ENCODE measurements at regions not wholly inside any gene's neighbourhood (a gene's known extent, or its start where the extent isn't known, plus 50 kb on each side); places are given as distances from the start of the nearest gene placed in this dataset.

DNA sequence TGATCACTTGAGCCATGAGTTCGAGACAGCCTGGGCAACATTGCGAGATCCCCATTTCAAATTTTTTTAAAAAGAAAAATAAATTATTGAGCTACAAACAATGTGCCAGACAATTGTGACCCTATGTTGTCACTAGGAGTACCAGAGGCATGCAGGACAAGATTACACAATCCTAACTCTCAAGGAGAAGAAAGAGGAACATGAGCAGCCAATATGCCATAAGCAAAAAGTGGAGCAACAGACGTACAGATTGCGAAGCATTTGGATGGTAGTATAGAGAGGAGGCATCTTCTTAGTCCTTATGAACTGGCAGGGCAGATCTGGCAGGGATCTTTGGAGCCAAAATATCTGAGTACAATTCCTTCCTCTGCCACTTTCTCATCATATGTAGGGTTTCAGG lies 156.4 kb downstream of the OR2B2 start:
- POLR2A ChIA-PET: no interaction called here
- BruUV-seq (replicated peaks): no TSS peak

More for the DNA sequence above, 156.4 kb downstream of the OR2B2 start:
- no peak for TF ChIP-seq EZH2 (IDR thresholded peaks at IDR 0.05; ENCODE audit: borderline replicate concordance, low read depth, low read length, severe bottlenecking)
- TF ChIP-seq, protein P1, sequence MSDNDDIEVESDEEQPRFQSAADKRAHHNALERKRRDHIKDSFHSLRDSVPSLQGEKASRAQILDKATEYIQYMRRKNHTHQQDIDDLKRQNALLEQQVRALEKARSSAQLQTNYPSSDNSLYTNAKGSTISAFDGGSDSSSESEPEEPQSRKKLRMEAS (IDR thresholded peaks at IDR 0.05; ENCODE audit: insufficient read depth, insufficient read length): no peak
- TF ChIP-seq POLR2AphosphoS5 (IDR thresholded peaks at IDR 0.05; ENCODE audit: insufficient read depth, low read depth, low read length): no peak
- TF ChIP-seq POLR2A (IDR thresholded peaks at IDR 0.05; ENCODE audit: low read depth, low read length): no peak
- no peak for TF ChIP-seq JUN (IDR thresholded peaks at IDR 0.05; ENCODE audit: borderline replicate concordance, insufficient read depth, insufficient read length, low read depth)
- TF ChIP-seq GATA2 (IDR thresholded peaks at IDR 0.05; ENCODE audit: insufficient read depth, insufficient read length, low read depth, low read length): no peak
- no peak for TF ChIP-seq FOS (IDR thresholded peaks at IDR 0.05; ENCODE audit: borderline replicate concordance, insufficient read depth, low read length)
- TF ChIP-seq MYC (IDR thresholded peaks at IDR 0.05; ENCODE audit: low read depth, low read length): no peak
- TF ChIP-seq, protein P2, sequence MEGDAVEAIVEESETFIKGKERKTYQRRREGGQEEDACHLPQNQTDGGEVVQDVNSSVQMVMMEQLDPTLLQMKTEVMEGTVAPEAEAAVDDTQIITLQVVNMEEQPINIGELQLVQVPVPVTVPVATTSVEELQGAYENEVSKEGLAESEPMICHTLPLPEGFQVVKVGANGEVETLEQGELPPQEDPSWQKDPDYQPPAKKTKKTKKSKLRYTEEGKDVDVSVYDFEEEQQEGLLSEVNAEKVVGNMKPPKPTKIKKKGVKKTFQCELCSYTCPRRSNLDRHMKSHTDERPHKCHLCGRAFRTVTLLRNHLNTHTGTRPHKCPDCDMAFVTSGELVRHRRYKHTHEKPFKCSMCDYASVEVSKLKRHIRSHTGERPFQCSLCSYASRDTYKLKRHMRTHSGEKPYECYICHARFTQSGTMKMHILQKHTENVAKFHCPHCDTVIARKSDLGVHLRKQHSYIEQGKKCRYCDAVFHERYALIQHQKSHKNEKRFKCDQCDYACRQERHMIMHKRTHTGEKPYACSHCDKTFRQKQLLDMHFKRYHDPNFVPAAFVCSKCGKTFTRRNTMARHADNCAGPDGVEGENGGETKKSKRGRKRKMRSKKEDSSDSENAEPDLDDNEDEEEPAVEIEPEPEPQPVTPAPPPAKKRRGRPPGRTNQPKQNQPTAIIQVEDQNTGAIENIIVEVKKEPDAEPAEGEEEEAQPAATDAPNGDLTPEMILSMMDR (IDR thresholded peaks at IDR 0.05; ENCODE audit: extremely low read depth in 1 of 2, insufficient read depth in 1 of 2, low read depth in 1 of 2, low read length in 2 of 2): no peak
- intact Hi-C loops (cut with micrococcal nuclease): loop anchor here (10.0 kb wide), 1 partner anchor 461 kb away; no protein-coding TSS in a partner anchor
- H3K9me1 ChIP-seq (replicated peaks; ENCODE audit: control insufficient read depth, extremely low read depth, insufficient read depth, low read length): no peaks in the 10 kb centered on the region
- peaks cover 43 to 45% of the 10 kb centered on the region in 2 experiments for H3K27me3 ChIP-seq (ENCODE audit: control insufficient read depth in 2 of 2, insufficient read depth in 2 of 2, low read length in 2 of 2)
- no peaks in the 10 kb centered on the region for H3K36me3 ChIP-seq (ENCODE audit: control insufficient read depth in 2 of 2, extremely low read depth in 1 of 2, insufficient read depth in 2 of 2, low read length in 2 of 2)
- no peaks in the 10 kb centered on the region for H3K9me3 ChIP-seq (replicated peaks; ENCODE audit: control insufficient read depth, insufficient read depth, low read length)
- no peak overlapping the region for H2AFZ ChIP-seq (ENCODE audit: low read depth, low read length)
- H3K27ac ChIP-seq (ENCODE audit: insufficient read depth, low read depth, low read length): no peak overlapping the region
- H3K4me2 ChIP-seq (ENCODE audit: insufficient read depth, low read length): no peak overlapping the region
- H4K20me1 ChIP-seq (replicated peaks; ENCODE audit: control insufficient read depth, extremely low read depth, insufficient read depth, low read length): no peaks in the 10 kb centered on the region
- no peak overlapping the region for H3K9ac ChIP-seq (replicated peaks; ENCODE audit: extremely low read depth, insufficient read depth, low read length)
- CTCF ChIA-PET: interaction anchor here (1.2 to 4.0 kb wide), 4 partner anchors 16 to 141 kb away, joined by 3 to 22 read pairs (median 10); no protein-coding TSS in a partner anchor
- H3K4me3 ChIP-seq (replicated peaks in 1 of 3; ENCODE audit: insufficient read depth in 1 of 3, low read depth in 1 of 3, low read length in 3 of 3): no peak overlapping the region
- H3K79me2 ChIP-seq (ENCODE audit: control insufficient read depth, insufficient read depth, low read length): no peaks in the 10 kb centered on the region
- FAIRE-seq: no peak
- no peak for DNase-seq (ENCODE audit: low read depth, low spot score)
- dilution Hi-C loops (cut with MboI; ENCODE audit: extremely low pct_ligation_motif_present, low sequenced_read_pairs): no loop called here
- peaks cover 5% of the 10 kb centered on the region for H3K4me1 ChIP-seq (ENCODE audit: control insufficient read depth, extremely low read depth, insufficient read depth, low read length)

All from endothelial cell of umbilical vein (primary cell).